ENCODE measurements at regions not wholly inside any gene's neighbourhood (a gene's known extent, or its start where the extent isn't known, plus 50 kb on each side); places are given as distances from the start of the nearest gene placed in this dataset.

GRCh38 chr9:99762470-99762869, 59.2 kb upstream of the NR4A3 start:
- ChIA-PET POLR2A (no interaction called here), CTCF (no interaction called here)
- peaks cover 4% of the 10 kb centered on the region for H3K27me3 Mint-ChIP-seq
- no peak for TF ChIP-seq CTCF (IDR thresholded peaks at IDR 0.05)
- H3K9me3 ChIP-seq (ENCODE audit: control insufficient read depth in 1 of 2, insufficient read depth in 1 of 2, low read length in 2 of 2), result no peaks in the 10 kb centered on the region
- no peaks in the 10 kb centered on the region for H3K4me1 ChIP-seq (ENCODE audit: insufficient read depth, low read length)
- H3K4me3 ChIP-seq (ENCODE audit: low read length), result no peak overlapping the region
- DNase-seq (peak in 3 of 14 experiments; percentile 4 to 6 (median 4)), ATAC-seq (ENCODE audit: poor library complexity) (no peak)
- H3K27ac ChIP-seq (ENCODE audit: low read depth in 1 of 2, low read length in 2 of 2), result no peak overlapping the region
- H3K4me3 Mint-ChIP-seq, result no peak overlapping the region
- H3K27ac Mint-ChIP-seq, result no peak overlapping the region
- peaks cover 0 to 2% of the 10 kb centered on the region in 2 experiments for H3K27me3 ChIP-seq (ENCODE audit: control insufficient read depth in 1 of 2, insufficient read depth in 2 of 2, low read length in 2 of 2)
- intact Hi-C loops (cut with DNase I, micrococcal nuclease), result no loop called here
- no peaks in the 10 kb centered on the region for H3K36me3 Mint-ChIP-seq (ENCODE audit: low read depth)
- no peaks in the 10 kb centered on the region for H3K9me3 Mint-ChIP-seq
- H3K4me1 Mint-ChIP-seq (ENCODE audit: low read depth), result no peaks in the 10 kb centered on the region
- no peaks in the 10 kb centered on the region for H3K36me3 ChIP-seq (ENCODE audit: insufficient read depth, low read length)

All from CD4-positive, alpha-beta T cell (primary cell).